CD4-positive, alpha-beta T cell treated with Interleukin-2 at 100 ng/mL for 4 hours (primary cell): ENCODE measurements at regions not wholly inside any gene's neighbourhood (a gene's known extent, or its start where the extent isn't known, plus 50 kb on each side); places are given as distances from the start of the nearest gene placed in this dataset.

Experiments
- DNase-seq: peaks from one replicate; pipeline ENCODE4 v3.0.0-alpha.2; 2020; ENCODE audit warnings: low spot score

DNA sequence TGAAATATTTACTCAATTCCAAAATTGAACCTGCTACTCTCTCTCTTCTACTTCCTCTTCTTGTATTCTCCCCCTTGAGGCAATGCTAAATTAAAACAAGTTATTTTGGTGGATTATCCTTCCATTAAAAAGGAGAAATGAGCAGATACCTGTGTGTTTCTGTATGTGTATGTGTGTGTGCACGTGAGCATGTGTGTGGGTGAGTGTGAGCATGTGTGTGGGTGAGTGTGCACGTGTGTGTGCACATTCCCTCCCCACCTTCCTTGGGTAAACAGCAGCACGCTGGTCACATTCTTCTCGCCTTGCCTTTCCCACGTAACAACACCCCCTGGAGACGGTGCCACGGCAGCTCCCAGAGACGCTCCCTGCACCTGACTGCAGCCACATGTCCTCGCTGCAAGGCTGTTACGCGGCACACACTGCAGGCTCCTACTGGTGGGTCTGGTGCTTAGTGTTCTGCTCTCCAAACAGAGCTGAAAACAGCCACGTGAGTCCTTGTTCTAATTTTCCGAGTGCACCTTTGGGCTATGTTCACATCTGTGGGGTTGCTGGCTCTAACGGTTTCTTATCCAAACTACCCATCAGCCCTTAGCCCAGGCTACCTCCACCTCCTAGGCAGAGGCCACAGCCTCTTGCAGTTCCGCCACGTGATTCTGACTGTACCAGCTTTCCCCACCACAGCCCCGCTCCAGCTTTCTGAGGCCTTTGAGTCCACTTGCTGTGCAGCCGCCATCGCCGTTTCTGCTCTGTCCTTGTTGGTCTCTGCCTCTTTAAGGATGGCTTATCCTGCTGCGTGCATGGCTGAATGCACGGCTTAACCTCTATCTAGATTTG, 123.4 kb downstream of the CTTN start:
- no peak for DNase-seq

DNA sequence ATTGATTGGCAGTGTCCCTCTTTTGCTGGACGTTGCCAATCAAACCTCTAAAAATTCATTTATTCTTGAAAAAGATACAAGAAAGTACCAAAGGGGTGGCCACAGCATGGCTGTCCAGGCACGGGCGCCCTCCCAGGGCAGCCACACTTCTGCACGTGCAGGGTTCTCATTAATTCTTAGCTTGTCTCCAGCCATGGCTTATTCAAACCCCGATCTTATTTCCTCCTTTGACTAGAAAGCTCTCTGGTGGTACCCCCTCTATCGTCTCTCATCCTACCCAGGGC, 123.9 kb downstream of the CTTN start:
- DNase-seq, result no peak

DNA sequence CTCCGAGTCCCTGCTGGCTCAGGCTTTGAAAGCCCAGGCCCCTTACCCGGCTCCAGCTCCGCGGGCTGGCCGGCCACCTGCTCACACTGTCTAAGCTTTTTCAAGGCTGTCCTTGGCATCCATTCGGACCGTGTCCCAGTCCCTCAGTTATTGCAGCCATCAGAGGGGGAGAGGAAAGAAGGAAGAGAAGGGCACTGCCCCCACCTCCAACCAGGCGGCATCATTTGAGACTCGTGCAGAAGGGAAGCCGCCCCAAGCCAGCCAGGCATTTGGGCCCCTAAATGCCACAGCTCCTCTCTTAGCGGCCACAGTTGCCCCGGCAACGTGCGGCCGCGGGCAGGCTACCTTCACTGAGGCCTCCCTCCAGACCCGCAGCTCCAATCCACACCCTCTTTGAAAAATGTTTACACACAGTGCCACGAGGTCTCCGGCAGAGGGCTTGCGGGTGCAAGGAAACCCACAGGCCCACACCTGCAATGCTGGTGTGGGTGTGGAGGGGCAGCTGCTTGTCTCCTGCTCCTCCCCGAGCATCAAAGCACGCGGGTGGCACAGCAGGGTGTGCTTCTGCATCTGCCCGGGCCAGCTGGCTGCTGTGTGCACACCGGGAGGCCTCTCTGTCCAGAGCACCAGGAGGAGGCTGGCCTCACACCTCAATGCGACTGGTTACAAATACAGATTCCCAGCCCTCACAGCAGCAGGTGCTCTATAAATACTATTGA, 124.4 kb downstream of the CTTN start:
- no peak for DNase-seq

GRCh38 chr11:70523384-70524095, 125.2 kb downstream of the CTTN start:
- DNase-seq, result no peak

GRCh38 chr11:70524096-70524922, 126.0 kb downstream of the CTTN start:
- DNase-seq, result no peak

GRCh38 chr11:70525006-70525405, 126.7 kb downstream of the CTTN start:
- no peak for DNase-seq

DNA sequence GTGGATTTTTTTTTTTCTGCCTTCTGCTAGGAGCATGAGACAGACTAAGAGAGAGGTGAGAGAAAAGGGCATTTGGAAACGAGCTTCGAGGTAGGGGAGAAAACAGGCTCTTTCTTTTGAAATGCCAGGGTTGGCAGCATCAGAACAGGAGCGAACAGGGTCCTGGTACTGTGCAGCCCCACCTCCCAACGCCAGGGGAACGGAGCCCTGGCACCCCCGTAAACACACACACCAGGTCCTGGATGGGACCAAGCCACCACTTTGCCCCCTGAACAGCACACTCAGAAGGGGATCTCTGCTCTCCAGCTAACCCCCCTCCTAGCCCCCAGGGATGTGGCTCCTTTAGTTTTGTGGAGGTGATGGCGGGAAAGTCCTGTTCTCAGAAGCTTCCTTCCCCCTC, 127.1 kb downstream of the CTTN start:
- DNase-seq, result no peak

- no peak for DNase-seq
Measured at GRCh38 chr11:70526116-70527045, 128.1 kb downstream of the CTTN start.

DNA sequence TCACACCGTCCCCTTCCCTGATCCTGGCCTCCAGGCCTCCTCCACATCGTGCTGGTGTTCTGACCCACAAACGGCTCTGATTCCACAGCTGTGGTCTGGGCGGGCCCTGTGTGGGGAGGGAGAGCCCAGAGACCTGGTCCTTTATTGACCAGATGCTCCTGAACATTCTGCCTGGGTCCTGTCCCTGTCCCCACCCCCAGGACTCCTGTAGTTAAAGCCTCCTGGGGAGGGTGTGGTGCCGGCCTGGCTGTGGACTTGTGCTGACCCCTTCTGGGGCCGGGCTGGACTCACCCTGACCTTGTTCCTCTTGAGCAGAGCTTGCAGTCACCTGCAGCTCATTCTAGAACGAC, 128.7 kb downstream of the CTTN start:
- DNase-seq, result no peak

DNA sequence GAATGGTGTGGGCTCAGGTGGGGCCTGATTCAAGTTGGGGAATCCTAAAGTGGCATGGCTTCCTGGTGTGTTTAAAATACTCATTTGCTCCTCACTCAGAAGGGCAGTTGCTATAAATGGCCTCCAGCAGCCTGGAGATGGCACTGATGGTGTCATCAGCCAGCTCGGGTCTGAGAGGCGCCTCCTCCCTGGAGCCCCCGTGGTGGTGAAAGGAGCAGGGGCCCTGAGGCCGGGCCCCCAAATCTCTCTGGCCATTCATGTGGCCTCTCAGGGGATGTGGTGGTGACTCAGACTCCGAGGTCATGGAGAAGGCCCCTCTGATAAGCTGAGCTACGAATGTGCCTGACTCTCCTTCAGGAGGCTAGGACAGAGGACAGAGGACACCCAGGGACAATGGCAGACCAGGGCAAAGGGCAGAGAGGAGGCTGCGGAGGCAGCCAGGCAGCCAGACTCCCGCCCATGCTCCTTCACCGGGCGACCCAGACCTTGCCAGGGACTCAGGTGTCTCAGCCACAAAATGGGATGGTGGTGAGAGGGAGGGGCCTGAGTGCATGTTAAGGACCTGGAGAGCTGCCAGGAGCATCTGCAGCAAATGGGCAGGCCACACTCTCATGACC, 129.2 kb downstream of the CTTN start:
- no peak for DNase-seq

GRCh38 chr11:70528046-70528793, 129.9 kb downstream of the CTTN start:
- no peak for DNase-seq

GRCh38 chr11:70528794-70529580, 130.7 kb downstream of the CTTN start:
- no peak for DNase-seq

- no peak for DNase-seq
Measured at GRCh38 chr11:70530010-70530409, 131.7 kb downstream of the CTTN start.

DNA sequence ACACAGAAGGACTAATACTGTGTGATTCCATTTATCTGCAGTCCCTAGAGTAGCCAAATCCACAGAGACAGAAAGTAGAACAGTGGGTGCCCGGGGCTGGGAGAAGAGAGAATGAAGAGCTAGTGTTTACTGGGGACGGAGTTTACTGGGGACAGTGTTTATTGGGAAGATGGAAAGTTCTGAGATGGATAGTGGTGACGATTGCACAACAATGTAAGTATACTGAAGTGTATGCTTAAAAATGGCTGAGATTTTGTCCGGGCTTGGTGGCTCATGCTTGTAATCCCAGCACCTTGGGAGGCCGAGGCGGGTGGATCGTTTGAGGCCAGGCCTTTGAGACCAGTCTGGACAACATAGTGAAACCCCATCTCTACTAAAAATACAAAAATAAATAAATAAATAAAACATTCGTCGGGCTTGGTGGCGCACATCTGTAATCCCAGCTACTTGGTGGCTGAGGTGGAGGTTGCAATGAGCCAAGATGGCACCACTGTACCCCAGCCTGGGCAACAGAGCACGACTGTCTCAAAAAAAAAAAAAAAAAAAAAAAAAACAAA, 132.4 kb downstream of the CTTN start:
- DNase-seq, result no peak

DNA sequence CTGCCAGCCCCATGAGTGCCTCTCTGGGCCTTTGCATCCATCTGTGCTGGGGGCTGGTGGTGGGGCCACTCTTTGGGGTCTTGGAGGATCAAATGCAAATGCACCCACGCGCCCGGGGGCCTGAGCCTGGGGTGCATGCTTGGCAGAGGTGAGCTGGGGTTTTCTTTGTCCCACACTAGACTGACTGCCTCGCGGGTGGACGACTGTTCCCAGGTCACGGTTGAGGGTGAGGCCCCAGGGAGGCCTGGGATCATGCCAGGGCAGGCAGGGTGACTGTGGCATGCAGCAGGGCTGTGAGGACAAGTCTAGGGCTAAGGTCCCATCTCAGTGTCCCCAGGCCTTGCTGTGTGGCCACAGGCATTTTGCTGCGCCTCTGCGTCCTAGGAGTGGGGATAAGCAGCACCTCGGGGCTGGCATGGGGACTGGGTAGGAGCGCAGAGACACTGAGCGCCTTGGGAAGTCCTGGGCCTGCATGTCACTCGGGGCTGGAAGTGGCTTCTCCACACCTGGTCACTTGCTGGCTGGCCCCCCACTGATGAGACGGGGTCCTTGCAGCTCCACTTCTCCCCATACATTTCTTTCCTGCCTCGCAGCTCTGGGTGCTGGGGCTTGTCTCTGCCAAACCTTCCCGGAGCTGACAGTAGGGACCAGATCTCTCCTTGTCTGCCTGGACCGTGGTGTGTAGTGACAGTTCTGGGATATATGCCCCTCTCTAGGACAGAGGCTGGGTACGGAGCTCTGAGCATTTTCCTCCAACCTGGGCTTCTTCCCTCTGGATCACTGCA, 133.1 kb downstream of the CTTN start:
- DNase-seq, result no peak

DNA sequence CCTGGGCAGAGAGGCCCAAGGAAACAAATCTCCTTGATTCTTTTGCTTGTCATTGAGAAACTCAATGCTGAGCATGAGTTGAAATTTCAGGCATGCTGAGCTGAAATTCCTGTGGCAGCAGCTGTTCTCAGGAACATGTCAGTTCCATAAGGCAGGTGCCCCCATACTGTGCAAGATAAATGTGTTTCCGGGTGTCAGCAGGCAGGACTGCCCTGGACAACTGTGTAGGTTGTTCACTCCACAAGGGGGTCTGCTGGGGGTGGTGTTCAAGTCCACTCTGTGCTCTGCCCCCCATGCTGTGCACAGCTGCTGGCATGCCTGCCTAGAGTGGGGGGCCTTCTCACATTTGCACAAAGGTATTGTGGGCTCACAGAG, 133.7 kb downstream of the CTTN start:
- DNase-seq, result no peak

GRCh38 chr11:70532731-70533130, 134.4 kb downstream of the CTTN start:
- no peak for DNase-seq
